T1000 (cell line): ENCODE measurements at regions not wholly inside any gene's neighbourhood (a gene's known extent, or its start where the extent isn't known, plus 50 kb on each side); places are given as distances from the start of the nearest gene placed in this dataset.

ENCODE experiments used
- DNase-seq: peaks from one replicate; lab custom pipeline; 2025; ENCODE audit warnings: mixed read lengths; lab: John Stamatoyannopoulos, UW

GRCh38 chr12:20194171-20194570 lies 174.2 kb upstream of the PDE3A start:
- no peak for DNase-seq

- no peak for DNase-seq
Measured at GRCh38 chr12:20196767-20197166, 171.6 kb upstream of the PDE3A start.

- DNase-seq, result no peak
Measured at GRCh38 chr12:20197411-20197810, 170.9 kb upstream of the PDE3A start.

- DNase-seq, result no peak
Measured at GRCh38 chr12:20199780-20200179, 168.6 kb upstream of the PDE3A start.

GRCh38 chr12:20201733-20202132 lies 166.6 kb upstream of the PDE3A start:
- DNase-seq, result no peak

GRCh38 chr12:20205854-20206253 lies 162.5 kb upstream of the PDE3A start:
- DNase-seq, result no peak

- DNase-seq, result no peak
Measured at GRCh38 chr12:20206410-20206809, 161.9 kb upstream of the PDE3A start.

GRCh38 chr12:20210621-20211215 lies 157.6 kb upstream of the PDE3A start:
- no peak for DNase-seq

GRCh38 chr12:20211541-20211940 lies 156.8 kb upstream of the PDE3A start:
- no peak for DNase-seq

GRCh38 chr12:20211981-20212421 lies 156.3 kb upstream of the PDE3A start:
- DNase-seq, result no peak

- peak; percentile 90 for DNase-seq
Measured at GRCh38 chr12:20212658-20213555, 155.4 kb upstream of the PDE3A start.

- no peak for DNase-seq
Measured at GRCh38 chr12:20213723-20214625, 154.4 kb upstream of the PDE3A start.

GRCh38 chr12:20220339-20220738 lies 148.0 kb upstream of the PDE3A start:
- no peak for DNase-seq

- DNase-seq, result no peak
Measured at GRCh38 chr12:20232931-20233675, 135.2 kb upstream of the PDE3A start.

- DNase-seq, result no peak
Measured at GRCh38 chr12:20234474-20234873, 133.9 kb upstream of the PDE3A start.

GRCh38 chr12:20237091-20237490 lies 131.2 kb upstream of the PDE3A start:
- no peak for DNase-seq

- no peak for DNase-seq
Measured at GRCh38 chr12:20245491-20245890, 122.8 kb upstream of the PDE3A start.

- DNase-seq, result no peak
Measured at GRCh38 chr12:20248646-20249045, 119.7 kb upstream of the PDE3A start.

- no peak for DNase-seq
Measured at GRCh38 chr12:20250761-20251160, 117.6 kb upstream of the PDE3A start.

GRCh38 chr12:20257311-20257710 lies 111.0 kb upstream of the PDE3A start:
- no peak for DNase-seq

GRCh38 chr12:20259786-20260185 lies 108.6 kb upstream of the PDE3A start:
- no peak for DNase-seq

- no peak for DNase-seq
Measured at GRCh38 chr12:20260851-20261250, 107.5 kb upstream of the PDE3A start.
